Common myeloid progenitor, CD34-positive (primary cell): ENCODE measurements at regions not wholly inside any gene's neighbourhood (a gene's known extent, or its start where the extent isn't known, plus 50 kb on each side); places are given as distances from the start of the nearest gene placed in this dataset.

Experiments used
- CTCF ChIA-PET: fragments of 350-600 bp; sonication (Branson Sonifier 250); formaldehyde crosslinking; loops from one replicate; lab custom pipeline; 2021; ENCODE audit warnings: antibody characterized with exemption; lab: Charles Lee
- POLR2A ChIA-PET: fragments of 350-600 bp; sonication (Branson Sonifier 250); formaldehyde crosslinking; loops from one replicate; lab custom pipeline; 2021; ENCODE audit warnings: antibody characterized with exemption; lab: Charles Lee
- DNase-seq, 3 donors: peaks; one replicate each; pipeline versions ENCODE4 v3.0.0 to v3.0.0-alpha.2; 2013
- H3K27ac ChIP-seq, 2 experiments: 1 replicate in 1 of 2; 2 replicates in 1 of 2; pipeline ENCODE4 v1.7.0; 2013; ENCODE audit warnings: inconsistent platforms in 2 of 2, low read length in 2 of 2, mild to moderate bottlenecking in 2 of 2, low read depth in 1 of 2, moderate library complexity in 1 of 2; ENCODE audit not compliant: severe bottlenecking in 2 of 2, insufficient read depth in 1 of 2, poor library complexity in 1 of 2
- H3K27me3 ChIP-seq, 5 experiments: replicated peaks in 2 of 5; 1 replicate in 3 of 5; 2 replicates in 2 of 5; pipeline versions ENCODE4 v1.6.1 to v1.7.0; 2013; ENCODE audit warnings: low read length in 4 of 5, mild to moderate bottlenecking in 2 of 5, moderate library complexity in 2 of 5, inconsistent platforms in 1 of 5; ENCODE audit not compliant: insufficient read depth in 5 of 5, control insufficient read depth in 4 of 5
- H3K36me3 ChIP-seq, 4 experiments: 1 replicate in 2 of 4; 2 replicates in 2 of 4; pipeline versions ENCODE4 v1.6.1 to v1.7.0; 2013; ENCODE audit warnings: low read length in 3 of 4, control low read depth in 1 of 4, mild to moderate bottlenecking in 1 of 4; ENCODE audit not compliant: control insufficient read depth in 4 of 4, insufficient read depth in 4 of 4
- H3K4me1 ChIP-seq, 4 experiments: 1 replicate in 3 of 4; 2 replicates in 1 of 4; pipeline versions ENCODE4 v1.6.1 to v1.7.1; 2013; ENCODE audit warnings: low read length in 3 of 4, mild to moderate bottlenecking in 3 of 4, control low read depth in 1 of 4, inconsistent platforms in 1 of 4, moderate library complexity in 1 of 4; ENCODE audit not compliant: control insufficient read depth in 4 of 4, insufficient read depth in 4 of 4; ENCODE audit errors: control extremely low read depth in 1 of 4
- H3K4me3 ChIP-seq, 7 experiments: 1 replicate in 4 of 7; 2 replicates in 3 of 7; pipeline versions ENCODE4 v1.5.1 to v1.7.0; 2013; ENCODE audit warnings: mild to moderate bottlenecking in 7 of 7, low read length in 6 of 7, moderate library complexity in 6 of 7, inconsistent platforms in 2 of 7, low read depth in 2 of 7, control low read depth in 1 of 7; ENCODE audit not compliant: insufficient read depth in 4 of 7, control insufficient read depth in 1 of 7; ENCODE audit errors: extremely low read depth in 1 of 7
- H3K9me3 ChIP-seq, 5 experiments: 1 replicate in 4 of 5; 2 replicates in 1 of 5; pipeline versions ENCODE4 v1.6.1 to v1.7.1; 2013; ENCODE audit warnings: low read length in 4 of 5, mild to moderate bottlenecking in 2 of 5, inconsistent platforms in 1 of 5, low read depth in 1 of 5, moderate library complexity in 1 of 5; ENCODE audit not compliant: control insufficient read depth in 4 of 5, insufficient read depth in 2 of 5; ENCODE audit errors: control extremely low read depth in 1 of 5
- WGBS: methylation state at CpG from one replicate; pipeline ENCODE4 v1.1.5; 2013; ENCODE audit not compliant: insufficient coverage; 5-methylcytosine and 5-hydroxymethylcytosine counted together

- ChIA-PET CTCF (no interaction called here), POLR2A (no interaction called here)
- Histone ChIP-seq H3K4me3 (no peak overlapping the region), H3K27ac (no peak overlapping the region), H3K27me3 (no peaks in the 10 kb centered on the region), H3K36me3 (no peaks in the 10 kb centered on the region), H3K4me1 (no peaks in the 10 kb centered on the region), H3K9me3 (peaks cover 0 to 40% (median 21%) of the 10 kb centered on the region in 5 experiments)
- no peak for DNase-seq
- 98% methylated on average over 4 of the region's 12 CpGs for WGBS
These were observed 1683.4 kb downstream of the TP53TG3F start for GRCh38 chr16:35142809-35143192.

- POLR2A ChIA-PET, result no interaction called here
- no peak for DNase-seq
- CTCF ChIA-PET, result no interaction called here
- H3K36me3 ChIP-seq, result no peaks in the 10 kb centered on the region
- no peak overlapping the region for H3K4me3 ChIP-seq
- H3K4me1 ChIP-seq, result no peaks in the 10 kb centered on the region
- peaks cover 0 to 55% (median 21%) of the 10 kb centered on the region in 5 experiments for H3K9me3 ChIP-seq
- WGBS, result 77% methylated on average over 8 of the region's 22 CpGs
- H3K27ac ChIP-seq, result no peak overlapping the region
- no peaks in the 10 kb centered on the region for H3K27me3 ChIP-seq
These were observed 1685.0 kb downstream of the TP53TG3F start for GRCh38 chr16:35144212-35144932.

- 84% methylated on average over 18 of the region's 23 CpGs for WGBS
- ChIA-PET CTCF (no interaction called here), POLR2A (no interaction called here)
- Histone ChIP-seq H3K9me3 (peaks cover 0 to 47% (median 24%) of the 10 kb centered on the region in 5 experiments), H3K4me1 (no peaks in the 10 kb centered on the region), H3K27ac (no peak overlapping the region), H3K4me3 (no peak overlapping the region), H3K36me3 (no peaks in the 10 kb centered on the region), H3K27me3 (no peaks in the 10 kb centered on the region)
- DNase-seq, result no peak
These were observed 1686.8 kb downstream of the TP53TG3F start for GRCh38 chr16:35146031-35146710.

- CTCF ChIA-PET, result no interaction called here
- POLR2A ChIA-PET, result no interaction called here
- Histone ChIP-seq H3K27me3 (no peaks in the 10 kb centered on the region), H3K36me3 (no peaks in the 10 kb centered on the region), H3K9me3 (peaks cover 0 to 49% (median 26%) of the 10 kb centered on the region in 5 experiments), H3K4me3 (no peak overlapping the region), H3K27ac (no peak overlapping the region), H3K4me1 (no peaks in the 10 kb centered on the region)
- WGBS, result 88% methylated on average over 10 of the region's 14 CpGs
- DNase-seq, result no peak
These were observed 1687.5 kb downstream of the TP53TG3F start for GRCh38 chr16:35146723-35147458.

- no peak overlapping the region for H3K27ac ChIP-seq
- H3K9me3 ChIP-seq, result peaks cover 0 to 53% (median 24%) of the 10 kb centered on the region in 5 experiments
- DNase-seq, result no peak
- no peak overlapping the region for H3K4me3 ChIP-seq
- no peaks in the 10 kb centered on the region for H3K36me3 ChIP-seq
- H3K4me1 ChIP-seq, result no peaks in the 10 kb centered on the region
- CTCF ChIA-PET, result no interaction called here
- POLR2A ChIA-PET, result no interaction called here
- WGBS, result 71% methylated on average over 8 of the region's 10 CpGs
- H3K27me3 ChIP-seq, result no peaks in the 10 kb centered on the region
These were observed 1688.4 kb downstream of the TP53TG3F start for GRCh38 chr16:35147556-35148504.

GRCh38 chr16:35148748-35149147, 1689.3 kb downstream of the TP53TG3F start:
- peaks cover 0 to 57% (median 22%) of the 10 kb centered on the region in 5 experiments for H3K9me3 ChIP-seq
- ChIA-PET POLR2A (no interaction called here), CTCF (no interaction called here)
- H3K36me3 ChIP-seq, result no peaks in the 10 kb centered on the region
- no peaks in the 10 kb centered on the region for H3K27me3 ChIP-seq
- 45% methylated on average over 3 of the region's 3 CpGs for WGBS
- H3K4me3 ChIP-seq, result no peak overlapping the region
- H3K27ac ChIP-seq, result no peak overlapping the region
- no peaks in the 10 kb centered on the region for H3K4me1 ChIP-seq
- no peak for DNase-seq
